ENCODE measurements at regions not wholly inside any gene's neighbourhood (a gene's known extent, or its start where the extent isn't known, plus 50 kb on each side); places are given as distances from the start of the nearest gene placed in this dataset.

- Histone ChIP-seq H3K36me3 (replicated peaks in 1 of 2; ENCODE audit: control insufficient read depth in 1 of 2, insufficient read depth in 2 of 2, low read length in 2 of 2) (no peaks in the 10 kb centered on the region), H3K9ac (ENCODE audit: insufficient read depth, low read length, poor library complexity, severe bottlenecking) (no peak overlapping the region), H3K4me3 (replicated peaks in 1 of 3; ENCODE audit: low read depth in 2 of 3, low read length in 3 of 3) (no peak overlapping the region), H3K9me3 (replicated peaks in 1 of 2; ENCODE audit: control insufficient read depth in 1 of 2, insufficient read depth in 1 of 2, low read length in 2 of 2) (no peaks in the 10 kb centered on the region), H3K27ac (ENCODE audit: low read depth in 1 of 2, low read length in 2 of 2) (no peak overlapping the region), H4K20me1 (ENCODE audit: insufficient read depth, low read length) (no peaks in the 10 kb centered on the region), H3K27me3 (ENCODE audit: control insufficient read depth in 2 of 2, insufficient read depth in 2 of 2, low read length in 2 of 2) (no peaks in the 10 kb centered on the region), H3K4me1 (ENCODE audit: control insufficient read depth in 1 of 2, insufficient read depth in 2 of 2, low read length in 2 of 2) (peaks cover 0 to 9% of the 10 kb centered on the region in 2 donors), H3K4me2 (replicated peaks; ENCODE audit: extremely low read depth, low read length, poor library complexity, severe bottlenecking) (no peak overlapping the region), H3K79me2 (ENCODE audit: insufficient read depth, low read length) (no peaks in the 10 kb centered on the region), H2AFZ (ENCODE audit: insufficient read depth, low read depth, low read length, poor library complexity, severe bottlenecking) (no peak overlapping the region)
- Mint-ChIP-seq H3K27me3 (ENCODE audit: low read depth in 3 of 3) (peaks cover 0 to 2% (median 0%) of the 10 kb centered on the region in 3 donors), H3K4me3 (no peak overlapping the region), H3K9me3 (peaks cover 0 to 4% (median 0%) of the 10 kb centered on the region in 7 donors), H3K4me1 (peaks cover 8% of the 10 kb centered on the region), H3K27ac (no peak overlapping the region), H3K36me3 (no peaks in the 10 kb centered on the region)
- intact Hi-C loops (cut with micrococcal nuclease), result no loop called here
- no CpG with 5 or more reads among the region's 2 CpGs for WGBS (ENCODE audit: insufficient coverage)
- no peak for TF ChIP-seq CTCF (IDR thresholded peaks at IDR 0.05)
- no peak for DNase-seq
Measured at GRCh38 chr6:15962449-15962764, 166.5 kb upstream of the MYLIP start.

- H3K9ac ChIP-seq (ENCODE audit: insufficient read depth, low read length, poor library complexity, severe bottlenecking), result no peak overlapping the region
- no peak overlapping the region for H3K4me3 Mint-ChIP-seq
- H3K27ac Mint-ChIP-seq, result peak overlapping the region in 1 of 7 donors; percentile 4
- no peaks in the 10 kb centered on the region for H3K9me3 ChIP-seq (replicated peaks in 1 of 2; ENCODE audit: control insufficient read depth in 1 of 2, insufficient read depth in 1 of 2, low read length in 2 of 2)
- no peak overlapping the region for H3K4me3 ChIP-seq (replicated peaks in 1 of 3; ENCODE audit: low read depth in 2 of 3, low read length in 3 of 3)
- no peaks in the 10 kb centered on the region for H3K27me3 ChIP-seq (ENCODE audit: control insufficient read depth in 2 of 2, insufficient read depth in 2 of 2, low read length in 2 of 2)
- H3K27me3 Mint-ChIP-seq (ENCODE audit: low read depth in 3 of 3), result peaks cover 0 to 2% (median 0%) of the 10 kb centered on the region in 3 donors
- intact Hi-C loops (cut with micrococcal nuclease), result no loop called here
- WGBS (ENCODE audit: insufficient coverage), result 100% methylated on average over 3 of the region's 3 CpGs
- H3K4me1 Mint-ChIP-seq, result peaks cover 8% of the 10 kb centered on the region
- H2AFZ ChIP-seq (ENCODE audit: insufficient read depth, low read depth, low read length, poor library complexity, severe bottlenecking), result peak overlapping the region; percentile 12
- H3K4me1 ChIP-seq (ENCODE audit: control insufficient read depth in 1 of 2, insufficient read depth in 2 of 2, low read length in 2 of 2), result peaks cover 0 to 9% of the 10 kb centered on the region in 2 donors
- no peaks in the 10 kb centered on the region for H3K36me3 ChIP-seq (replicated peaks in 1 of 2; ENCODE audit: control insufficient read depth in 1 of 2, insufficient read depth in 2 of 2, low read length in 2 of 2)
- DNase-seq, result peak in 1 of 3 donors; percentile 6
- H3K27ac ChIP-seq (ENCODE audit: low read depth in 1 of 2, low read length in 2 of 2), result no peak overlapping the region
- H4K20me1 ChIP-seq (ENCODE audit: insufficient read depth, low read length), result no peaks in the 10 kb centered on the region
- peaks cover 0 to 4% (median 0%) of the 10 kb centered on the region in 7 donors for H3K9me3 Mint-ChIP-seq
- no peak for TF ChIP-seq CTCF (IDR thresholded peaks at IDR 0.05)
- no peaks in the 10 kb centered on the region for H3K36me3 Mint-ChIP-seq
- H3K79me2 ChIP-seq (ENCODE audit: insufficient read depth, low read length), result no peaks in the 10 kb centered on the region
- H3K4me2 ChIP-seq (replicated peaks; ENCODE audit: extremely low read depth, low read length, poor library complexity, severe bottlenecking), result peak overlapping the region; percentile 49
Measured at GRCh38 chr6:15961635-15962448, 167.0 kb upstream of the MYLIP start.

Measured in CD14-positive monocyte (primary cell).